Common myeloid progenitor, CD34-positive (primary cell): ENCODE measurements at regions not wholly inside any gene's neighbourhood (a gene's known extent, or its start where the extent isn't known, plus 50 kb on each side); places are given as distances from the start of the nearest gene placed in this dataset.

Experiments used
- CTCF ChIA-PET: fragments of 350-600 bp; sonication (Branson Sonifier 250); formaldehyde crosslinking; loops from one replicate; lab custom pipeline; 2021; ENCODE audit warnings: antibody characterized with exemption; lab: Charles Lee
- POLR2A ChIA-PET: fragments of 350-600 bp; sonication (Branson Sonifier 250); formaldehyde crosslinking; loops from one replicate; lab custom pipeline; 2021; ENCODE audit warnings: antibody characterized with exemption; lab: Charles Lee
- DNase-seq, 3 donors: peaks; one replicate each; pipeline versions ENCODE4 v3.0.0 to v3.0.0-alpha.2; 2013
- H3K27ac ChIP-seq, 2 experiments: 1 replicate in 1 of 2; 2 replicates in 1 of 2; pipeline ENCODE4 v1.7.0; 2013; ENCODE audit warnings: inconsistent platforms in 2 of 2, low read length in 2 of 2, mild to moderate bottlenecking in 2 of 2, low read depth in 1 of 2, moderate library complexity in 1 of 2; ENCODE audit not compliant: severe bottlenecking in 2 of 2, insufficient read depth in 1 of 2, poor library complexity in 1 of 2
- H3K27me3 ChIP-seq, 5 experiments: replicated peaks in 2 of 5; 1 replicate in 3 of 5; 2 replicates in 2 of 5; pipeline versions ENCODE4 v1.6.1 to v1.7.0; 2013; ENCODE audit warnings: low read length in 4 of 5, mild to moderate bottlenecking in 2 of 5, moderate library complexity in 2 of 5, inconsistent platforms in 1 of 5; ENCODE audit not compliant: insufficient read depth in 5 of 5, control insufficient read depth in 4 of 5
- H3K36me3 ChIP-seq, 4 experiments: 1 replicate in 2 of 4; 2 replicates in 2 of 4; pipeline versions ENCODE4 v1.6.1 to v1.7.0; 2013; ENCODE audit warnings: low read length in 3 of 4, control low read depth in 1 of 4, mild to moderate bottlenecking in 1 of 4; ENCODE audit not compliant: control insufficient read depth in 4 of 4, insufficient read depth in 4 of 4
- H3K4me1 ChIP-seq, 4 experiments: 1 replicate in 3 of 4; 2 replicates in 1 of 4; pipeline versions ENCODE4 v1.6.1 to v1.7.1; 2013; ENCODE audit warnings: low read length in 3 of 4, mild to moderate bottlenecking in 3 of 4, control low read depth in 1 of 4, inconsistent platforms in 1 of 4, moderate library complexity in 1 of 4; ENCODE audit not compliant: control insufficient read depth in 4 of 4, insufficient read depth in 4 of 4; ENCODE audit errors: control extremely low read depth in 1 of 4
- H3K4me3 ChIP-seq, 7 experiments: 1 replicate in 4 of 7; 2 replicates in 3 of 7; pipeline versions ENCODE4 v1.5.1 to v1.7.0; 2013; ENCODE audit warnings: mild to moderate bottlenecking in 7 of 7, low read length in 6 of 7, moderate library complexity in 6 of 7, inconsistent platforms in 2 of 7, low read depth in 2 of 7, control low read depth in 1 of 7; ENCODE audit not compliant: insufficient read depth in 4 of 7, control insufficient read depth in 1 of 7; ENCODE audit errors: extremely low read depth in 1 of 7
- H3K9me3 ChIP-seq, 5 experiments: 1 replicate in 4 of 5; 2 replicates in 1 of 5; pipeline versions ENCODE4 v1.6.1 to v1.7.1; 2013; ENCODE audit warnings: low read length in 4 of 5, mild to moderate bottlenecking in 2 of 5, inconsistent platforms in 1 of 5, low read depth in 1 of 5, moderate library complexity in 1 of 5; ENCODE audit not compliant: control insufficient read depth in 4 of 5, insufficient read depth in 2 of 5; ENCODE audit errors: control extremely low read depth in 1 of 5
- WGBS: methylation state at CpG from one replicate; pipeline ENCODE4 v1.1.5; 2013; ENCODE audit not compliant: insufficient coverage; 5-methylcytosine and 5-hydroxymethylcytosine counted together

DNA sequence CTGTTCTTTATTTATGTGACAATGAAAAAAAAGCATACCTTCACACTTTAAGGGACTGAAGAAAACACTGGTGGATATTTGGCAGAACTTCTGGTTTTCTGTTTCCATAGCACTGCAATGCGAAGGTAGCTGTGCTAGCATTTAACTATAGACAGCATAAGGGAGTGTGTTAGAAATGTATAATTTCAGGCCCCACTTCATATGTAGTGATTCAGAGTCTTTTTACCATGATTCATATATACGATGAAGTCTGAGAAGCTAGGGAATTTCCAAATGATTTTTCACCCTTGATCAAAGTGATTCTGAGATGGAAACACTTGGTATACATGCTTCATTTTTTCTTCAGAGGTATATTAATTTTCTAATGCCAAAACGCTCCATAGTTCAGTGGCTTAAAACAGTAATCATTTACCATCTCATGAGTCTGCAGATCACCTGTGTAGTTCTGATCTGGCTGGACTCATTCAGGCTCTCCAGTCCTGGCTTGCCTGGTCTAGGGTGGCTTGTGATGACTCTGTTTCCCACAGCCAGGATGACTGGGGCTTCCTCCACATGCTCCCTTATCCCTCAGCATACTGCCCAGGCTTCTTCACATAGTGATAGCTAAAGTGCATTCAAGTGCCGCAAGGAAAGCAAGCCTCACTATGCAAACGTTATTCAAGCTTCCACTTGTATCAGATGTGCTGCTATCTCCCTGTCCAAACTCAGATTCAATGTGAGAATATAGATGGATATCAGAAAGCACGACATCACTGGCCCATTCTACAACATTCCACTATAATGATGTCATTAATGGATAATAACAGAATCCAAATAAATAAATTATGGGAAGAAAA is 790.1 kb downstream of the TECRL start:
- ChIA-PET POLR2A (no interaction called here), CTCF (no interaction called here)
- Histone ChIP-seq H3K4me3 (no peak overlapping the region), H3K27ac (no peak overlapping the region), H3K27me3 (no peaks in the 10 kb centered on the region), H3K4me1 (no peaks in the 10 kb centered on the region), H3K9me3 (no peaks in the 10 kb centered on the region), H3K36me3 (no peaks in the 10 kb centered on the region)
- 70% methylated on average over 2 of the region's 6 CpGs for WGBS
- no peak for DNase-seq

DNA sequence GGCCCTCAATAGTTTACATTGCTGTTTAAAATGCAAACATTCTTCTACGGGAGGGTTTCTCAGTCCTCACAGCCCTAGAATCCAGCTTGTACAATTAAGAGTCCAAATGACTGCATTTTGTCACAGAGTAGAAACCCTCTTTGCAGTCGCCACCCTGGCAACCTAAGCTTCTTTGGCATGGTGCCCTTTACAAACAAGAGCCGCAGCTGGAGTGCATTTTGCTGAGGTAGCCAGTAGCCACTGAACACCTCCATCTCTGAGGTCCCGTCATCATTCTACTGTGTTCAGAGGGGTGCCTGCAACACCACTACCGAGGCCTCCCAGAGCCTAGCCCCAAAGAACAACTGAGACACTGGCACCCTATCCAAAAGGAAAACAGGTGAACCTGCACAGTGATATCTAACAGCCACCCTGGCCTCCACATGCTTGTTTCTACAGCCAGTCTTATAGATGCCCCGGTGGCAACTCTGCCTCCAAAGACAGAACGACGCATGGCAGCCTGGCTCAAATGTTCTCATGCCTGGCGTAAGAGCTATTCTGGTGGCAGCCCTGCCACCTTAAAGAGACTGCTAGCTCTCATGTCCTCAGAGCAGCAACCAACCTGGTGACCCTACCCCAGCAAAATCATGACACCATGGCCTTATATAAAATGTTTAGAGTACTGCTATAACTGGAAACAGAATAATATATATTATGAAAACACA is 801.9 kb downstream of the TECRL start:
- Histone ChIP-seq H3K27me3 (no peaks in the 10 kb centered on the region), H3K9me3 (peaks cover 0 to 1% (median 0%) of the 10 kb centered on the region in 5 experiments), H3K4me1 (no peaks in the 10 kb centered on the region), H3K4me3 (no peak overlapping the region), H3K36me3 (no peaks in the 10 kb centered on the region), H3K27ac (no peak overlapping the region)
- DNase-seq = no peak
- POLR2A ChIA-PET = no interaction called here
- 77% methylated on average over 8 of the region's 9 CpGs for WGBS
- CTCF ChIA-PET = no interaction called here

DNA sequence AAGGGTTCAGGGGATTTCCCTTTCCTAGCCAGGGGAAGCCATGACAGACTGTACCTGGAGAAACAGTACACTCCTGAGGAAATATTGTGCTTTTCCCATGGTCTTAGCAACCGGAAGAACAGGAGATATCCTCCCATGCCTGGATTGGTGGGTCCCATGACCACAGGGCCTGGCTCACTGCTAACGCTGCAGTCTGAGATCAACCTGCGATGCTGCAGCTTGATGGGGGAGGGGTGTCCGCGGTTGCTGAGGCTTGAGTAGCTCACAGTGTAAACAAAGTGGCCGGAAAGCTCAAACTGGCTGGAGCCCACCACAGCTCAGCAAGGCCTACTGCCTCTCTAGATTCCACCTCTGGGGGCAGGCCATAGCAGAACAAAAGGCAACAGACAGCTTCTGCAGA is 819.5 kb downstream of the TECRL start:
- CTCF ChIA-PET = interaction anchor here (1.1 kb wide), 1 partner anchor 9 kb away, joined by 3 read pairs; no protein-coding TSS in a partner anchor
- WGBS = 77% methylated on average over 6 of the region's 6 CpGs
- no peaks in the 10 kb centered on the region for H3K4me1 ChIP-seq

DNA sequence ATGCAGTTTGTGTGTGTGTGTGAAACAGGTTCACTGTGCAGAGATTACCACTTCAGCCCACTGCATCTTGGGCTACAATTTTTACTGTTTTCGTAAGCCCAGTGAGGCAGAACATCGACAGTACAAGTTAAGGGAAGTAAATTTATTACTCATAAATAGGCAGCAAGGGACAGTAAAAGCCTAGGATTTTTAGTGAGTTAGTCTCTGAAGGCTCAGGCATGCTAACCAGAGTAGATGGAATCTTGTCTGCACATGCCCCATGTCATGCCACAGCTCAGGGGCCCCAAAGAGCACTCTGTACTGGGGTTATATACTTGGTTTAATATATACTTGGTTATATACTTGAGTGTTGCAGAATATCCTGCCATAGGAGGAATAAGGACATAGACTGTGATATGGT is 825.7 kb downstream of the TECRL start:
- no peak for DNase-seq
- Histone ChIP-seq H3K9me3 (no peaks in the 10 kb centered on the region), H3K36me3 (no peaks in the 10 kb centered on the region), H3K4me1 (no peaks in the 10 kb centered on the region), H3K4me3 (no peak overlapping the region), H3K27ac (no peak overlapping the region), H3K27me3 (no peaks in the 10 kb centered on the region)
- POLR2A ChIA-PET = no interaction called here
- CTCF ChIA-PET = no interaction called here
- WGBS = 100% methylated on average over 2 of the region's 2 CpGs

More for the DNA sequence above, 819.5 kb downstream of the TECRL start:
- POLR2A ChIA-PET = no interaction called here
- Histone ChIP-seq H3K4me3 (no peak overlapping the region), H3K27me3 (no peaks in the 10 kb centered on the region), H3K9me3 (peaks cover 0 to 2% (median 0%) of the 10 kb centered on the region in 5 experiments), H3K36me3 (no peaks in the 10 kb centered on the region), H3K27ac (no peak overlapping the region)
- no peak for DNase-seq

DNA sequence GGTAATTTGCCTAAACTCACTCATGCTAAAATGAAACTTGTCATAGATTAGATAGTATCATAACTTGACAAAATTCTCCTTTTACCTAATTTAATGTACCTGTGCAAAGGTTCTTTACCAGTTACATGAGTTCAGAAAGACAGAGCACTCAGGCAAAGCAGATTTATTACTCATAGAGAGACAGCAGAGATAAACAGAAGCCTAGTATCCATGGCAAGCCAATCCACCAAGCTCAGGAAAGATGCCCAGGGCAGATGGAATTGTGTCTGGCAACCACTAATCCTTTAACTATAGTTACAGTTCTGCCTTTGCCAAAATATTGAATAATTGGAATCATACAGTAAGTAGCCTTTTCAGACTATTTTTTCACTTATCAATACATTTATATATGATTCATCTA is 826.2 kb downstream of the TECRL start:
- POLR2A ChIA-PET = no interaction called here

DNA sequence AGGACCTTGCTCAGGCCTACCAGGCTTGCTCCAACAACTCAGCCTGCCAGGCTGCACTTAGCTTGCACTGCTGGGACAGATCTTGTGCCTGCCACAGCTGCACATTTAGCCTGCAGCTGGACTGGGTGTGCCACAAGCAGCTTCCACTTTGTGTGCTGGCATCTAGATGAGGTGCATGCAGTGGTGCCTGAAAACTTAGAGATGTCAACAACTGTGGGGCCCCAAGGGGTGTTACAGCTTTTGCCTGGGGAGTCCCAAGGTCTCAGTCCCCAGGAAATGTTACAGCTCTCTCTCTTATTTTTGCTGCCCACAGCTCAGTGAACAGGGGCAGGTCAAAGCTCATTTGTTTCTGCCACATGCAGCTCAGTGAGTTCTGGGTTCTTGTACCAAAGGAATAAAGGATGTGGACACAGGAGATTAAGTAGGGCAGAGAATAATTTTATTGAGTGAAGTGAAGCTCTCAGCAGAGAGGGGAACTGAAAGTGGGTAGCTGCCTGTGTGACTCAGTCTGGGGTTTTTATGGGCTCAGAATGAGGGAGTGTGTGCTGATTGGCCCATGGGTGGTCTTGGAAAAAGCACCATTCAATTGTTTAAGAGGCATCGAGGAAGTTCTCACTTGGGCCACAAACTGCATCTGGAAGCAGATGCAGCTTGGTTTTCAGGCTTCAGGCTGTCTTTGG is 828.3 kb downstream of the TECRL start:
- no peak for DNase-seq
- ChIA-PET POLR2A (no interaction called here), CTCF (interaction anchor here (0.9 kb wide), 1 partner anchor 9 kb away, joined by 3 read pairs; no protein-coding TSS in a partner anchor)
- Histone ChIP-seq H3K9me3 (peaks cover 0 to under 1% (median 0%) of the 10 kb centered on the region in 5 experiments), H3K4me1 (no peaks in the 10 kb centered on the region), H3K27ac (no peak overlapping the region), H3K36me3 (no peaks in the 10 kb centered on the region), H3K27me3 (no peaks in the 10 kb centered on the region), H3K4me3 (no peak overlapping the region)
- 71% methylated on average over 1 of the region's 1 CpG for WGBS

More for the DNA sequence above, 826.2 kb downstream of the TECRL start:
- Histone ChIP-seq H3K27ac (no peak overlapping the region), H3K36me3 (no peaks in the 10 kb centered on the region), H3K9me3 (no peaks in the 10 kb centered on the region), H3K4me3 (no peak overlapping the region), H3K27me3 (no peaks in the 10 kb centered on the region), H3K4me1 (no peaks in the 10 kb centered on the region)
- CTCF ChIA-PET = no interaction called here
- no peak for DNase-seq

DNA sequence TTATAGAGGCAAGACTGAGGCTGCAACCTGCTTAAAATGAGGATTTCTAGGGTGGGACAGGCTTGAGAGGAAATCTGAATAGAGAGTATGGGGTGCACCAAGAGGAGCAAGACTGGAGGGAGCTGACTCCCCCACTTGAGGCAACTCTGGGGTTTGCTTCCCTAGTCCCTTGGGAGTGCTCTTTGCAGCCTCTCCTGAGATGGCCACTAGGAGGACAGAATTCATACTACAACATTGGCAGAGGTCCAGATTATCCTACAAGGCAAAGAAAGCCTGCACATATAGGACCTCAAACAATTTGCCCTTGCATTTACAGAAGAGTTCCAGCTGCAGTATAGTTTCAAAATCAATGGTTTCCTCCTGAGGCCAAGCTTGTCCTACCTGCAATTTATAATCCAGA is 830.9 kb downstream of the TECRL start:
- no peak overlapping the region for H3K27ac ChIP-seq
- no peaks in the 10 kb centered on the region for H3K4me1 ChIP-seq
- no peaks in the 10 kb centered on the region for H3K27me3 ChIP-seq
- H3K9me3 ChIP-seq = peaks cover 0 to 8% (median 4%) of the 10 kb centered on the region in 5 experiments
- no peak for DNase-seq
- ChIA-PET POLR2A (no interaction called here), CTCF (no interaction called here)
- H3K4me3 ChIP-seq = no peak overlapping the region
- no peaks in the 10 kb centered on the region for H3K36me3 ChIP-seq
